GM12878 (cell line): ENCODE measurements at regions not wholly inside any gene's neighbourhood (a gene's known extent, or its start where the extent isn't known, plus 50 kb on each side); places are given as distances from the start of the nearest gene placed in this dataset.

ENCODE experiments used
- ATAC-seq: fragments of 200-7000 bp; cut with Tn5 transposase; 3 replicates; pipeline ENCODE4 v1.9.1; 2020; ENCODE audit warnings: mild to moderate bottlenecking, moderate library complexity
- BruUV-seq: library from RNA; stranded (reverse); fragments of 400-500 nt; replicated peaks from 2 replicates; lab custom pipeline; 2021; lab: Mats Ljungman, UMichigan
- CTCF ChIA-PET: fragments of 300-600 bp; sonication (Branson Sonifier 250); formaldehyde crosslinking; extraction: SDS; loops from one replicate; lab custom pipeline; 2021; ENCODE audit warnings: inconsistent platforms; lab: Yijun Ruan, JAX
- POLR2A ChIA-PET: fragments of 350-600 bp; formaldehyde crosslinking; extraction: SDS; loops from one replicate; lab custom pipeline; 2021; ENCODE audit warnings: inconsistent platforms; lab: Charles Lee
- RAD21 ChIA-PET: fragments of 300-600 bp; sonication (Branson Sonifier 250); formaldehyde crosslinking; loops from one replicate; lab custom pipeline; 2023; ENCODE audit warnings: antibody characterized with exemption; ENCODE audit not compliant: unreplicated experiment; lab: Charles Lee
- SMC1A ChIA-PET: fragments of 300-600 bp; sonication (Branson Sonifier 250); formaldehyde crosslinking; loops from one replicate; lab custom pipeline; 2023; ENCODE audit not compliant: unreplicated experiment, uncharacterized antibody; lab: Charles Lee
- DNase-seq: peaks from one replicate; pipeline ENCODE4 v3.0.0-alpha.2; 2011; ENCODE audit warnings: low read depth, low spot score
- FAIRE-seq: peaks from 3 replicates; lab custom pipeline; 2011; peaks lifted over from hg19 to GRCh38; lab: Jason Lieb, UNC
- H2AFZ ChIP-seq: 2 replicates; pipeline ENCODE4 v1.6.0; 2011; ENCODE audit warnings: low read depth, low read length, control low read depth; ENCODE audit not compliant: control insufficient read depth
- H3K27ac ChIP-seq: 2 replicates; pipeline ENCODE4 v1.5.1; 2011; ENCODE audit warnings: control low read depth; ENCODE audit not compliant: control insufficient read depth, insufficient read depth
- H3K27me3 ChIP-seq, 2 experiments: replicated peaks in 1 of 2; 2 replicates each; pipeline versions ENCODE4 v1.6.0 to v1.6.1; 2011; ENCODE audit warnings: low read length in 1 of 2; ENCODE audit not compliant: control insufficient read depth in 2 of 2, insufficient read depth in 2 of 2
- H3K36me3 ChIP-seq, 2 experiments: 2 replicates each; pipeline ENCODE4 v1.5.1; 2011; ENCODE audit warnings: low read length in 1 of 2; ENCODE audit not compliant: control insufficient read depth in 2 of 2, insufficient read depth in 2 of 2
- H3K4me1 ChIP-seq: 2 replicates; pipeline ENCODE4 v1.6.1; 2011; ENCODE audit warnings: mild to moderate bottlenecking, low read length, moderate library complexity, mixed read lengths; ENCODE audit not compliant: control insufficient read depth, insufficient read depth
- H3K4me2 ChIP-seq: 2 replicates; pipeline ENCODE4 v1.6.0; 2011; ENCODE audit warnings: control low read depth; ENCODE audit not compliant: control insufficient read depth, insufficient read depth
- H3K4me3 ChIP-seq: fragments of 200-600 bp; sonication (generic); 2 replicates; pipeline ENCODE4 v1.5.1; 2016
- H3K79me2 ChIP-seq: 2 replicates; pipeline ENCODE4 v1.6.0; 2011; ENCODE audit warnings: low read length; ENCODE audit not compliant: control insufficient read depth, insufficient read depth
- H3K9ac ChIP-seq: 2 replicates; pipeline ENCODE4 v1.8.0; 2011; ENCODE audit warnings: low read length, control low read depth, mixed read lengths; ENCODE audit not compliant: control insufficient read depth, insufficient read depth
- H3K9me3 ChIP-seq: replicated peaks from 3 replicates; pipeline ENCODE4 v1.5.1; 2011; ENCODE audit warnings: mild to moderate bottlenecking, low read length; ENCODE audit not compliant: control insufficient read depth, insufficient read depth
- H4K20me1 ChIP-seq: 2 replicates; pipeline ENCODE4 v1.6.0; 2011; ENCODE audit not compliant: control insufficient read depth, insufficient read depth
- BCL11A ChIP-seq: IDR thresholded peaks from 2 replicates; pipeline ENCODE4 v1.6.1; 2011; ENCODE audit warnings: low read depth, low read length
- EGR1 ChIP-seq, 2 experiments: IDR thresholded peaks; 1 replicate in 1 of 2; 2 replicates in 1 of 2; pipeline ENCODE4 v1.6.1; 2011 to 2012; ENCODE audit warnings: low read depth in 2 of 2, low read length in 2 of 2, borderline replicate concordance in 1 of 2, mild to moderate bottlenecking in 1 of 2, moderate library complexity in 1 of 2
- GATAD2B ChIP-seq: fragments of 450-650 bp; conservative IDR thresholded peaks from 2 replicates; pipeline ENCODE4 v1.6.1; 2017; ENCODE audit warnings: low read depth, mild to moderate bottlenecking, moderate library complexity
- NFIC ChIP-seq: IDR thresholded peaks from 2 replicates; pipeline ENCODE4 v1.6.1; 2012; ENCODE audit warnings: low read depth, mild to moderate bottlenecking, inconsistent platforms, low read length, moderate library complexity
- POU2F2 ChIP-seq: IDR thresholded peaks from 3 replicates; pipeline ENCODE4 v1.6.1; 2011; ENCODE audit warnings: low read depth, mild to moderate bottlenecking, low read length, borderline replicate concordance
- SIX5 ChIP-seq: IDR thresholded peaks from 2 replicates; pipeline ENCODE4 v1.6.1; 2011; ENCODE audit warnings: mild to moderate bottlenecking, low read depth, low read length, moderate library complexity; ENCODE audit not compliant: severe bottlenecking
- SPI1 ChIP-seq: IDR thresholded peaks from 2 replicates; pipeline ENCODE4 v1.6.1; 2011; ENCODE audit warnings: low read depth, mild to moderate bottlenecking, low read length, moderate library complexity, borderline replicate concordance; ENCODE audit not compliant: insufficient read depth
- in situ Hi-C: fragments of 300-500 bp; cut with MboI; formaldehyde crosslinking; loops from 9 replicates; pipeline ENCODE4 v1.14.3; 2018; ENCODE audit warnings: mixed read lengths
- intact Hi-C: fragments of 100-400 bp; cut with micrococcal nuclease; formaldehyde crosslinking; loops from one replicate; pipeline ENCODE4 v1.14.2; 2022; ENCODE audit not compliant: unreplicated experiment
- TF ChIP-seq, protein P1 (sequence below): IDR thresholded peaks from 2 replicates; pipeline ENCODE4 v1.6.1; 2011; ENCODE audit warnings: low read depth, low read length, improper control_type of control experiment, borderline replicate concordance
- TF ChIP-seq, protein P2 (sequence below): fragments of 450-650 bp; IDR thresholded peaks from 2 replicates; pipeline ENCODE4 v1.6.1; 2018; ENCODE audit warnings: mild to moderate bottlenecking, low read depth, moderate library complexity; ENCODE audit not compliant: partially characterized antibody

DNA sequence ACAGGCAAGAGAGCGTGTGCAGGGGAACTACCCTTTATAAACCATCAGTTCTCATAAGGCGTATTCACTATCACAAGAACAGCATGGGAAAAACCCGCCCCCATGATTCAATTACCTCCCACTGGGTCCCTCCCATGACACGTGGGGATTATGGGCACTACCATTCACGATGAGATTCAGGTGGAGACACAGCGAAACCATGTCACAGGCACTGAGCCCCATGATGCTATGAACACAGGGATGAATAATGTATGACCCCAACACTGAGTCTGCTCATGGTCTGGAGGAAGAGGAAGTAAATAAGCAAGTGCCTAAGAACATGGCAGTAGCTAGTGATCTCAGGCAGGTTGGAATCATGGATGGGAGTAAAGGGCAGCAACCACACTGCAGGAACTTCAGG, 281.0 kb upstream of the ZNF462 start (continued):
- TF ChIP-seq, protein P1, sequence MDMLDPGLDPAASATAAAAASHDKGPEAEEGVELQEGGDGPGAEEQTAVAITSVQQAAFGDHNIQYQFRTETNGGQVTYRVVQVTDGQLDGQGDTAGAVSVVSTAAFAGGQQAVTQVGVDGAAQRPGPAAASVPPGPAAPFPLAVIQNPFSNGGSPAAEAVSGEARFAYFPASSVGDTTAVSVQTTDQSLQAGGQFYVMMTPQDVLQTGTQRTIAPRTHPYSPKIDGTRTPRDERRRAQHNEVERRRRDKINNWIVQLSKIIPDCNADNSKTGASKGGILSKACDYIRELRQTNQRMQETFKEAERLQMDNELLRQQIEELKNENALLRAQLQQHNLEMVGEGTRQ: no peak; the same call in 1 of the 2 replicates
- TF ChIP-seq, protein P2, sequence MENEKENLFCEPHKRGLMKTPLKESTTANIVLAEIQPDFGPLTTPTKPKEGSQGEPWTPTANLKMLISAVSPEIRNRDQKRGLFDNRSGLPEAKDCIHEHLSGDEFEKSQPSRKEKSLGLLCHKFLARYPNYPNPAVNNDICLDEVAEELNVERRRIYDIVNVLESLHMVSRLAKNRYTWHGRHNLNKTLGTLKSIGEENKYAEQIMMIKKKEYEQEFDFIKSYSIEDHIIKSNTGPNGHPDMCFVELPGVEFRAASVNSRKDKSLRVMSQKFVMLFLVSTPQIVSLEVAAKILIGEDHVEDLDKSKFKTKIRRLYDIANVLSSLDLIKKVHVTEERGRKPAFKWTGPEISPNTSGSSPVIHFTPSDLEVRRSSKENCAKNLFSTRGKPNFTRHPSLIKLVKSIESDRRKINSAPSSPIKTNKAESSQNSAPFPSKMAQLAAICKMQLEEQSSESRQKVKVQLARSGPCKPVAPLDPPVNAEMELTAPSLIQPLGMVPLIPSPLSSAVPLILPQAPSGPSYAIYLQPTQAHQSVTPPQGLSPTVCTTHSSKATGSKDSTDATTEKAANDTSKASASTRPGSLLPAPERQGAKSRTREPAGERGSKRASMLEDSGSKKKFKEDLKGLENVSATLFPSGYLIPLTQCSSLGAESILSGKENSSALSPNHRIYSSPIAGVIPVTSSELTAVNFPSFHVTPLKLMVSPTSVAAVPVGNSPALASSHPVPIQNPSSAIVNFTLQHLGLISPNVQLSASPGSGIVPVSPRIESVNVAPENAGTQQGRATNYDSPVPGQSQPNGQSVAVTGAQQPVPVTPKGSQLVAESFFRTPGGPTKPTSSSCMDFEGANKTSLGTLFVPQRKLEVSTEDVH: no peak
- TF ChIP-seq SPI1: no peak
- TF ChIP-seq NFIC: no peak

DNA sequence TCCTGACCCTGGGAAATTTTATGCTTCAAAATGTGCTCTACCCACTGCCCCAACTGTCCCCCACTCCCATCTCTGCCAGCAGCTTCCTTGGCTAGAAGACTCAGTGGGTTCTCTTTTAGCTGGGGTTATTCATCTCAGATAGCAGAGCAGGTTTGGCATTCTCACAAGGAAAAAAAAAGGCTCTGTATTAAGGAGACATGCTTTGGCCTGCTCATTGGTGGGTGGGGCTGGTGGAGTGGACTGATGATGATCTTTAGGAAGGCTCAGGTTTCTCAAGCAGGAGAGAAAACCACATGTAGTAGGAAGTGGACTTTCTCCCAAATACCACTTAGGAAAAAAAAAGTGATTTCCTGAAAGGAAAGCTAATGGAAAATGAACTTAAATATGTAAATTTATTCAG, 279.2 kb upstream of the ZNF462 start:
- no TSS peak for BruUV-seq
- TF ChIP-seq POU2F2: no peak
- no peak for TF ChIP-seq GATAD2B
- TF ChIP-seq BCL11A: no peak
- TF ChIP-seq SIX5: no peak
- TF ChIP-seq EGR1 (IDR thresholded peaks at IDR 0.05; ENCODE audit: borderline replicate concordance in 1 of 2, low read depth in 2 of 2, low read length in 2 of 2): no peak
- Histone ChIP-seq H4K20me1 (no peaks in the 10 kb centered on the region), H2AFZ (no peak overlapping the region), H3K4me2 (no peak overlapping the region), H3K27me3 (no peaks in the 10 kb centered on the region), H3K9me3 (no peaks in the 10 kb centered on the region; the same call in 2 of the 3 replicates), H3K4me3 (no peak overlapping the region), H3K79me2 (no peaks in the 10 kb centered on the region), H3K27ac (no peak overlapping the region), H3K4me1 (no peaks in the 10 kb centered on the region), H3K36me3 (no peaks in the 10 kb centered on the region), H3K9ac (no peak overlapping the region)
- FAIRE-seq: no peak
- ChIA-PET CTCF (interaction anchor here (0.7 kb wide), 1 partner anchor 15 kb away, joined by 3 read pairs; no protein-coding TSS in a partner anchor), RAD21 (no interaction called here), POLR2A (no interaction called here), SMC1A (no interaction called here)
- in situ Hi-C loops (no loop called here), intact Hi-C loops (no loop called here)
- no peak for DNase-seq
- ATAC-seq: no peak
